ENCODE measurements at regions not wholly inside any gene's neighbourhood (a gene's known extent, or its start where the extent isn't known, plus 50 kb on each side); places are given as distances from the start of the nearest gene placed in this dataset.

DNA sequence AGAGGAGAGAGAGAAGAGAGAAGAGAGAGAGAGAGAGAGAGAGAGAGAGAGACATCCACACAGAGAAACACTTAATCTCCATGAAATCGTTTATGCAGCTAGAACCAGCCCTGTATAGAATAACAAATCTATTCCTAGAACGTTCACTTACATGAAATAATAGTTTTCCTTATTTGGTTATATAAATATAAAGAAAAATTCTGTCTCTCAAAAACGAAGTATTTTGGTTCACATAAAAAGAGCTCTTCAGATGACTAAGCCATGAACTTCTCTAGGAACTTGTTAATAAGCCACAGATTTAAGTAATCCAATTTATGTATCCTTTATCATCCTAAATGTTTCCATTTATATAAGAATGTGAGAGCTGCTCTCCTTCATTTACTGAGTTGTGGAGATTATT lies 1315.1 kb upstream of the PCDH7 start:
- no peaks in the 10 kb centered on the region for H3K79me2 ChIP-seq (ENCODE audit: control insufficient read depth, insufficient read depth, low read length)
- H3K9ac ChIP-seq (ENCODE audit: insufficient read depth, low read length) = no peak overlapping the region
- TF ChIP-seq, protein P1, sequence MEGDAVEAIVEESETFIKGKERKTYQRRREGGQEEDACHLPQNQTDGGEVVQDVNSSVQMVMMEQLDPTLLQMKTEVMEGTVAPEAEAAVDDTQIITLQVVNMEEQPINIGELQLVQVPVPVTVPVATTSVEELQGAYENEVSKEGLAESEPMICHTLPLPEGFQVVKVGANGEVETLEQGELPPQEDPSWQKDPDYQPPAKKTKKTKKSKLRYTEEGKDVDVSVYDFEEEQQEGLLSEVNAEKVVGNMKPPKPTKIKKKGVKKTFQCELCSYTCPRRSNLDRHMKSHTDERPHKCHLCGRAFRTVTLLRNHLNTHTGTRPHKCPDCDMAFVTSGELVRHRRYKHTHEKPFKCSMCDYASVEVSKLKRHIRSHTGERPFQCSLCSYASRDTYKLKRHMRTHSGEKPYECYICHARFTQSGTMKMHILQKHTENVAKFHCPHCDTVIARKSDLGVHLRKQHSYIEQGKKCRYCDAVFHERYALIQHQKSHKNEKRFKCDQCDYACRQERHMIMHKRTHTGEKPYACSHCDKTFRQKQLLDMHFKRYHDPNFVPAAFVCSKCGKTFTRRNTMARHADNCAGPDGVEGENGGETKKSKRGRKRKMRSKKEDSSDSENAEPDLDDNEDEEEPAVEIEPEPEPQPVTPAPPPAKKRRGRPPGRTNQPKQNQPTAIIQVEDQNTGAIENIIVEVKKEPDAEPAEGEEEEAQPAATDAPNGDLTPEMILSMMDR (conservative IDR thresholded peaks at IDR 0.05 in 1 of 2, IDR thresholded peaks at IDR 0.05 in 1 of 2; ENCODE audit: low read depth in 1 of 2, low read length in 2 of 2) = no peak
- TF ChIP-seq EZH2 (IDR thresholded peaks at IDR 0.05; ENCODE audit: low read length, missing control alignments) = no peak
- H3K4me2 ChIP-seq (ENCODE audit: extremely low read depth, insufficient read depth, low read length) = no peak overlapping the region
- H3K36me3 ChIP-seq (ENCODE audit: control insufficient read depth, insufficient read depth, low read length) = no peaks in the 10 kb centered on the region
- no peaks in the 10 kb centered on the region for H3K4me1 ChIP-seq (ENCODE audit: control insufficient read depth, extremely low read depth, insufficient read depth, low read length)
- DNase-seq (ENCODE audit: low read depth in 2 of 2) = peak; percentile 12 to 15
- no peak overlapping the region for H3K27ac ChIP-seq (ENCODE audit: insufficient read depth, low read length)
- H4K20me1 ChIP-seq (ENCODE audit: control insufficient read depth, extremely low read depth, insufficient read depth, low read length) = no peaks in the 10 kb centered on the region
- no peak overlapping the region for H3K4me3 ChIP-seq (replicated peaks in 1 of 4; ENCODE audit: control extremely low read depth in 1 of 4, insufficient read depth in 1 of 4, low read depth in 3 of 4, low read length in 4 of 4)
- H3K27me3 ChIP-seq (ENCODE audit: control insufficient read depth, insufficient read depth, low read length) = no peaks in the 10 kb centered on the region
- no peak overlapping the region for H2AFZ ChIP-seq (ENCODE audit: low read length)
- H3K9me3 ChIP-seq (ENCODE audit: control insufficient read depth, insufficient read depth, low read depth, low read length) = no peaks in the 10 kb centered on the region

GRCh38 chr4:29415771-29416170 lies 1304.4 kb upstream of the PCDH7 start:
- H3K9ac ChIP-seq (ENCODE audit: insufficient read depth, low read length) = no peak overlapping the region
- no peaks in the 10 kb centered on the region for H3K36me3 ChIP-seq (ENCODE audit: control insufficient read depth, insufficient read depth, low read length)
- H3K9me3 ChIP-seq (ENCODE audit: control insufficient read depth, insufficient read depth, low read depth, low read length) = no peaks in the 10 kb centered on the region
- no peak overlapping the region for H3K4me2 ChIP-seq (ENCODE audit: extremely low read depth, insufficient read depth, low read length)
- no peaks in the 10 kb centered on the region for H3K27me3 ChIP-seq (ENCODE audit: control insufficient read depth, insufficient read depth, low read length)
- no peak overlapping the region for H3K4me3 ChIP-seq (replicated peaks in 1 of 4; ENCODE audit: control extremely low read depth in 1 of 4, insufficient read depth in 1 of 4, low read depth in 3 of 4, low read length in 4 of 4)
- TF ChIP-seq, protein P1 (conservative IDR thresholded peaks at IDR 0.05 in 1 of 2, IDR thresholded peaks at IDR 0.05 in 1 of 2; ENCODE audit: low read depth in 1 of 2, low read length in 2 of 2) = no peak
- TF ChIP-seq EZH2 (IDR thresholded peaks at IDR 0.05; ENCODE audit: low read length, missing control alignments) = no peak
- no peaks in the 10 kb centered on the region for H4K20me1 ChIP-seq (ENCODE audit: control insufficient read depth, extremely low read depth, insufficient read depth, low read length)
- DNase-seq (ENCODE audit: low read depth in 2 of 2) = no peak
- no peak overlapping the region for H2AFZ ChIP-seq (ENCODE audit: low read length)
- H3K79me2 ChIP-seq (ENCODE audit: control insufficient read depth, insufficient read depth, low read length) = no peaks in the 10 kb centered on the region
- no peak overlapping the region for H3K27ac ChIP-seq (ENCODE audit: insufficient read depth, low read length)
- no peaks in the 10 kb centered on the region for H3K4me1 ChIP-seq (ENCODE audit: control insufficient read depth, extremely low read depth, insufficient read depth, low read length)

DNA sequence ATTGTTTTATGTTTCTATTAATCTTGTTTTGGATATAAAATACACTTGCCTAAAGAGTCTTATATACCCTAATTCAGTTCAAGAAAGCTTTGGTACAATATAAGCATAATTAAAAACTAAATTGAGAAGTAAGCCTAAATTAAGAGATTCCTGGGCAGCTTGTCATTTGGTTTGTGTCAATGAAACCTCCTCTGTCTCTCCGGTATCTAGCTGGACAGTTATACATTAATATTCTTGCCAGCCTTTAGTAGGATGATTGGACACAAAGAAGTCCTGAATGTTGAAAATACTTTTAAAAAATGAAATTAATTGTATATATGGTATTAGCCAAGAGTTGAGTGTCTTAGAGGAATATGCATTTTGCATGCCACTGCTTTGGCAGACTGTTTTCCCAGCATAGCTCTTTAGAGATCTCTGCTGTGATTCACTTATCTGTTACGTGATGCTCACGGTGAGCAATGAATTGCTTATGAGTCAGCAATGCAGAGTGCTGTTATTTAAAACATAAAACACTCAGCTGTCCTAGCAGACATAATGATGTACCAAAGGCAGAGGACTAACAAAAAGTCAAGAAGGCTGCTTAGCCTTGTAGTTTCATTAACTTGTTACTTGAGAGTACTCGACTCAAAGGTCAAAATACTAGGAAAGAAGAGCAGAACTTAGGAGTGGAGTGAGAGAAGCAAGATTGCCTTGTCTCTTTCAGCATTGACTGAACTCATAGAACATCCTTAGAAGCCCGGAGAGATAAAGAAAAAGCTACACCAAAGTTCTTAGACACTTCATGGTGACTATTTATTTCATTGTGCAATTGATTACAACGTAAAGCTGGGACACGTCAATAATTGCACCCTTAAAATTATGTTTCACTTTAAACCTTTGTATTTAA lies 1296.1 kb upstream of the PCDH7 start:
- no peak overlapping the region for H2AFZ ChIP-seq (ENCODE audit: low read length)

More for the DNA sequence above, 1296.1 kb upstream of the PCDH7 start:
- H3K27me3 ChIP-seq (ENCODE audit: control insufficient read depth, insufficient read depth, low read length) = no peaks in the 10 kb centered on the region
- DNase-seq (ENCODE audit: low read depth in 2 of 2) = peak; percentile 82 to 85
- no peaks in the 10 kb centered on the region for H3K79me2 ChIP-seq (ENCODE audit: control insufficient read depth, insufficient read depth, low read length)
- no peak overlapping the region for H3K9ac ChIP-seq (ENCODE audit: insufficient read depth, low read length)
- H3K9me3 ChIP-seq (ENCODE audit: control insufficient read depth, insufficient read depth, low read depth, low read length) = no peaks in the 10 kb centered on the region
- TF ChIP-seq EZH2 (IDR thresholded peaks at IDR 0.05; ENCODE audit: low read length, missing control alignments) = no peak
- TF ChIP-seq, protein P1 (conservative IDR thresholded peaks at IDR 0.05 in 1 of 2, IDR thresholded peaks at IDR 0.05 in 1 of 2; ENCODE audit: low read depth in 1 of 2, low read length in 2 of 2) = no peak
- no peaks in the 10 kb centered on the region for H3K4me1 ChIP-seq (ENCODE audit: control insufficient read depth, extremely low read depth, insufficient read depth, low read length)
- no peak overlapping the region for H3K27ac ChIP-seq (ENCODE audit: insufficient read depth, low read length)
- no peaks in the 10 kb centered on the region for H4K20me1 ChIP-seq (ENCODE audit: control insufficient read depth, extremely low read depth, insufficient read depth, low read length)
- no peaks in the 10 kb centered on the region for H3K36me3 ChIP-seq (ENCODE audit: control insufficient read depth, insufficient read depth, low read length)
- no peak overlapping the region for H3K4me3 ChIP-seq (replicated peaks in 1 of 4; ENCODE audit: control extremely low read depth in 1 of 4, insufficient read depth in 1 of 4, low read depth in 3 of 4, low read length in 4 of 4)
- H3K4me2 ChIP-seq (ENCODE audit: extremely low read depth, insufficient read depth, low read length) = no peak overlapping the region

All from fibroblast of lung (primary cell).